ENCODE measurements at regions not wholly inside any gene's neighbourhood (a gene's known extent, or its start where the extent isn't known, plus 50 kb on each side); places are given as distances from the start of the nearest gene placed in this dataset.

GRCh38 chr5:23389291-23390101 is 117.9 kb upstream of the PRDM9 start:
- no peak for TF ChIP-seq EZH2phosphoT487 (IDR thresholded peaks at IDR 0.05; ENCODE audit: insufficient read depth, low read depth)
- TF ChIP-seq EZH2 (IDR thresholded peaks at IDR 0.05; ENCODE audit: insufficient read depth, poor library complexity, severe bottlenecking): no peak
